Subcutaneous abdominal adipose tissue (tissue), 5 donors: ENCODE measurements at regions not wholly inside any gene's neighbourhood (a gene's known extent, or its start where the extent isn't known, plus 50 kb on each side); places are given as distances from the start of the nearest gene placed in this dataset.

ENCODE experiments used
- H3K27ac ChIP-seq: one replicate; pipeline ENCODE4 v1.7.0; 2013; ENCODE audit warnings: low read depth, mild to moderate bottlenecking, inconsistent platforms, low read length, moderate library complexity
- H3K27me3 ChIP-seq, 5 donors: one replicate each; pipeline ENCODE4 v1.7.0; 2013; ENCODE audit warnings: low read length in 5 of 5, inconsistent platforms in 1 of 5; ENCODE audit not compliant: control insufficient read depth in 5 of 5, insufficient read depth in 4 of 5
- H3K36me3 ChIP-seq, 5 donors: one replicate each; pipeline ENCODE4 v1.7.0; 2013; ENCODE audit warnings: low read length in 5 of 5; ENCODE audit not compliant: control insufficient read depth in 5 of 5, insufficient read depth in 5 of 5
- H3K4me1 ChIP-seq, 5 donors: one replicate each; pipeline ENCODE4 v1.7.0; 2013; ENCODE audit warnings: low read length in 5 of 5, mild to moderate bottlenecking in 3 of 5, moderate library complexity in 1 of 5; ENCODE audit not compliant: control insufficient read depth in 5 of 5, insufficient read depth in 5 of 5
- H3K4me3 ChIP-seq, 5 donors: one replicate each; pipeline ENCODE4 v1.7.0; 2013; ENCODE audit warnings: low read length in 5 of 5, low read depth in 1 of 5
- H3K9ac ChIP-seq, 5 donors: one replicate each; pipeline ENCODE4 v1.7.0; 2013; ENCODE audit warnings: low read length in 5 of 5, mild to moderate bottlenecking in 4 of 5, moderate library complexity in 3 of 5
- H3K9me3 ChIP-seq, 5 donors: one replicate each; pipeline ENCODE4 v1.7.0; 2013; ENCODE audit warnings: low read length in 5 of 5; ENCODE audit not compliant: control insufficient read depth in 5 of 5
- donor health status: healthy.
- donor health status: healthy.
- donor health status: healthy.
- donor health status: healthy.
- donor health status: healthy.

- Histone ChIP-seq H3K36me3 (no peaks in the 10 kb centered on the region), H3K4me3 (no peak overlapping the region), H3K27me3 (no peaks in the 10 kb centered on the region), H3K27ac (no peak overlapping the region), H3K9me3 (peaks cover 0 to 4% (median 0%) of the 10 kb centered on the region in 5 donors), H3K4me1 (no peaks in the 10 kb centered on the region), H3K9ac (no peak overlapping the region)
Observed at GRCh38 chr3:99256788-99257187, 355.3 kb upstream of the DCBLD2 start.

GRCh38 chr3:99253963-99254355 lies 352.5 kb upstream of the DCBLD2 start:
- peaks cover 0 to 13% (median 0%) of the 10 kb centered on the region in 5 donors for H3K4me1 ChIP-seq
- no peaks in the 10 kb centered on the region for H3K27me3 ChIP-seq
- H3K27ac ChIP-seq, result no peak overlapping the region
- no peaks in the 10 kb centered on the region for H3K36me3 ChIP-seq
- H3K9me3 ChIP-seq, result peaks cover 0 to 4% (median 0%) of the 10 kb centered on the region in 5 donors
- no peak overlapping the region for H3K9ac ChIP-seq
- H3K4me3 ChIP-seq, result no peak overlapping the region

GRCh38 chr3:99250821-99251355 lies 349.4 kb upstream of the DCBLD2 start:
- Histone ChIP-seq H3K4me1 (peaks cover 0 to 13% (median 0%) of the 10 kb centered on the region in 5 donors), H3K27ac (no peak overlapping the region), H3K36me3 (no peaks in the 10 kb centered on the region), H3K4me3 (no peak overlapping the region), H3K27me3 (no peaks in the 10 kb centered on the region), H3K9me3 (no peaks in the 10 kb centered on the region), H3K9ac (no peak overlapping the region)

GRCh38 chr3:99250272-99250671 lies 348.8 kb upstream of the DCBLD2 start:
- H3K27me3 ChIP-seq, result no peaks in the 10 kb centered on the region
- no peak overlapping the region for H3K9ac ChIP-seq
- no peaks in the 10 kb centered on the region for H3K9me3 ChIP-seq
- no peak overlapping the region for H3K27ac ChIP-seq
- no peaks in the 10 kb centered on the region for H3K36me3 ChIP-seq
- peaks cover 0 to 13% (median 0%) of the 10 kb centered on the region in 5 donors for H3K4me1 ChIP-seq
- H3K4me3 ChIP-seq, result no peak overlapping the region

GRCh38 chr3:99249627-99250026 lies 348.1 kb upstream of the DCBLD2 start:
- Histone ChIP-seq H3K27ac (no peak overlapping the region), H3K9me3 (no peaks in the 10 kb centered on the region), H3K4me3 (no peak overlapping the region), H3K9ac (no peak overlapping the region), H3K27me3 (no peaks in the 10 kb centered on the region), H3K4me1 (peaks cover 0 to 13% (median 0%) of the 10 kb centered on the region in 5 donors), H3K36me3 (no peaks in the 10 kb centered on the region)

- no peaks in the 10 kb centered on the region for H3K27me3 ChIP-seq
- no peaks in the 10 kb centered on the region for H3K9me3 ChIP-seq
- H3K27ac ChIP-seq, result no peak overlapping the region
- peaks cover 0 to 13% (median 0%) of the 10 kb centered on the region in 5 donors for H3K4me1 ChIP-seq
- H3K4me3 ChIP-seq, result no peak overlapping the region
- no peak overlapping the region for H3K9ac ChIP-seq
- no peaks in the 10 kb centered on the region for H3K36me3 ChIP-seq
Observed at GRCh38 chr3:99248913-99249312, 347.4 kb upstream of the DCBLD2 start.

- H3K36me3 ChIP-seq, result no peaks in the 10 kb centered on the region
- H3K27ac ChIP-seq, result no peak overlapping the region
- no peak overlapping the region for H3K9ac ChIP-seq
- no peaks in the 10 kb centered on the region for H3K27me3 ChIP-seq
- H3K4me1 ChIP-seq, result peaks cover 0 to 13% (median 0%) of the 10 kb centered on the region in 5 donors
- H3K4me3 ChIP-seq, result no peak overlapping the region
- no peaks in the 10 kb centered on the region for H3K9me3 ChIP-seq
Observed at GRCh38 chr3:99248130-99248529, 346.6 kb upstream of the DCBLD2 start.

- H3K36me3 ChIP-seq, result no peaks in the 10 kb centered on the region
- H3K9ac ChIP-seq, result no peak overlapping the region
- H3K27ac ChIP-seq, result no peak overlapping the region
- H3K4me1 ChIP-seq, result peaks cover 0 to 11% (median 0%) of the 10 kb centered on the region in 5 donors
- no peaks in the 10 kb centered on the region for H3K9me3 ChIP-seq
- no peaks in the 10 kb centered on the region for H3K27me3 ChIP-seq
- H3K4me3 ChIP-seq, result no peak overlapping the region
Observed at GRCh38 chr3:99246010-99246654, 344.6 kb upstream of the DCBLD2 start.

GRCh38 chr3:99242271-99242670 lies 340.8 kb upstream of the DCBLD2 start:
- no peaks in the 10 kb centered on the region for H3K36me3 ChIP-seq
- H3K9ac ChIP-seq, result no peak overlapping the region
- H3K9me3 ChIP-seq, result no peaks in the 10 kb centered on the region
- no peak overlapping the region for H3K27ac ChIP-seq
- peaks cover 0 to 4% (median 0%) of the 10 kb centered on the region in 5 donors for H3K4me1 ChIP-seq
- no peak overlapping the region for H3K4me3 ChIP-seq
- H3K27me3 ChIP-seq, result no peaks in the 10 kb centered on the region

- Histone ChIP-seq H3K9me3 (no peaks in the 10 kb centered on the region), H3K9ac (no peak overlapping the region), H3K27me3 (no peaks in the 10 kb centered on the region), H3K27ac (no peak overlapping the region), H3K4me1 (peaks cover 0 to 4% (median 0%) of the 10 kb centered on the region in 5 donors), H3K4me3 (no peak overlapping the region), H3K36me3 (no peaks in the 10 kb centered on the region)
Observed at GRCh38 chr3:99240700-99241099, 339.2 kb upstream of the DCBLD2 start.
